Parathyroid adenoma (tissue), 2 donors: ENCODE measurements at regions not wholly inside any gene's neighbourhood (a gene's known extent, or its start where the extent isn't known, plus 50 kb on each side); places are given as distances from the start of the nearest gene placed in this dataset.

ENCODE experiments used
- H2AFZ ChIP-seq: fragments of 300-600 bp; sonication (generic); one replicate; pipeline ENCODE4 v1.7.0; 2017; ENCODE audit warnings: antibody characterized with exemption, mild to moderate bottlenecking
- H3K27ac ChIP-seq: fragments of 300-600 bp; sonication (generic); one replicate; pipeline ENCODE4 v1.7.0; 2017
- H3K27me3 ChIP-seq: fragments of 300-600 bp; sonication (generic); one replicate; pipeline ENCODE4 v1.7.0; 2017; ENCODE audit warnings: low read length; ENCODE audit not compliant: control insufficient read depth, insufficient read depth
- H3K36me3 ChIP-seq: fragments of 300-600 bp; sonication (generic); one replicate; pipeline ENCODE4 v1.7.0; 2017; ENCODE audit warnings: low read length; ENCODE audit not compliant: control insufficient read depth, insufficient read depth
- H3K4me1 ChIP-seq: fragments of 300-600 bp; sonication (generic); one replicate; pipeline ENCODE4 v1.7.0; 2017; ENCODE audit warnings: control low read depth
- H3K4me2 ChIP-seq: fragments of 300-600 bp; sonication (generic); one replicate; pipeline ENCODE4 v1.7.0; 2017; ENCODE audit warnings: low read length
- H3K4me3 ChIP-seq: fragments of 300-600 bp; sonication (generic); one replicate; pipeline ENCODE4 v1.7.0; 2017; ENCODE audit warnings: low read depth, low read length
- H3K79me2 ChIP-seq: fragments of 300-600 bp; sonication (generic); one replicate; pipeline ENCODE4 v1.7.0; 2017; ENCODE audit warnings: control low read depth
- H3K9ac ChIP-seq: fragments of 300-600 bp; sonication (generic); one replicate; pipeline ENCODE4 v1.7.0; 2017; ENCODE audit warnings: mild to moderate bottlenecking
- H3K9me3 ChIP-seq: fragments of 300-600 bp; sonication (generic); one replicate; pipeline ENCODE4 v1.7.0; 2017; ENCODE audit warnings: low read length; ENCODE audit not compliant: control insufficient read depth
- CTCF ChIP-seq: fragments of 300-600 bp; sonication (generic); IDR thresholded peaks from one replicate; pipeline ENCODE4 v1.7.0; 2017; ENCODE audit warnings: antibody characterized with exemption, mild to moderate bottlenecking
- donor health status: primary hyperparathyroidism.

GRCh38 chr20:60658681-60659080, 593.4 kb upstream of the CDH4 start:
- Histone ChIP-seq H3K79me2 (no peaks in the 10 kb centered on the region), H3K4me2 (no peak overlapping the region), H3K9me3 (no peaks in the 10 kb centered on the region), H3K4me3 (no peak overlapping the region), H3K27ac (no peak overlapping the region), H3K9ac (no peak overlapping the region), H3K4me1 (no peaks in the 10 kb centered on the region), H2AFZ (no peak overlapping the region), H3K36me3 (no peaks in the 10 kb centered on the region), H3K27me3 (no peaks in the 10 kb centered on the region)
- TF ChIP-seq CTCF = no peak

DNA sequence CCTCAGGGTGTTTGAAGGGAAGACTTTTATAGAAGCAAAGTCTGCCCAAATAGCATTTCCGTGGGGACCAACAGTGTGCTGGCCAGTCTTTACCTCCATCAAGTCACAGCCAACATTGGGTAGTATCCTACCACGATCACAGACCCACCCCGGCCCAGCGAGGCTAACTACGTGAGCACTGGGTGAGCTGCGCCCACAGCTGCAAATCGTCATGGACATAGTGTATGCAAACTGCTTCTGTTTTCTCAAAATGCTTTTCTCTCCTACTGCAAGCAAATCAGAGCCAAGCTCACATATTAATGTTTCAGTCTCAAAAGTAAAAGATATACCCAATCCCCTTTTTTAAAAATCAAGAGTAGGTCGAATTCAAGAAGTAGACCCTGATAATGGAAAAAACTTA, 592.8 kb upstream of the CDH4 start:
- TF ChIP-seq CTCF = no peak
- Histone ChIP-seq H3K79me2 (no peaks in the 10 kb centered on the region), H3K36me3 (no peaks in the 10 kb centered on the region), H3K4me2 (no peak overlapping the region), H3K9me3 (no peaks in the 10 kb centered on the region), H3K27me3 (no peaks in the 10 kb centered on the region), H3K27ac (no peak overlapping the region), H3K9ac (no peak overlapping the region), H2AFZ (no peak overlapping the region), H3K4me3 (no peak overlapping the region), H3K4me1 (no peaks in the 10 kb centered on the region)

DNA sequence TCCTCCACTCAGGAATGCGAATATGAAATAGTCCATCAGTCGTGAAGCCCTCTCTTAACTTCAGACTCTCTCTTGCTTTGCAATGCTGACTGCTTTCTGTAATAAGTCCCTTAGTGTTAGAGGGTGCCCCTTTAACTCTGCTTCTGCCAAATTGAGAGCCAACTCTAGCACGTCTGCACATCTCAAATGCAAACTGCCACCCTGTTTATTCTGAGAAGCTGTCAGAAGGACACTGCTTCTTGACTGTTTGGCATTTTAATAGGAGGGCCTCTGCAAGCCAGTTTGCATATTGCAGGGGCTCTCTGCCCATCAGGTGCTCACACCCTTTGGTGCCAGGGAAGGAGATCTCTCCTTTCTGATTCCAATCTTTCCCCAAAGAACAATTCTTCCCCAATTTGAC, 589.8 kb upstream of the CDH4 start:
- Histone ChIP-seq H3K4me1 (no peaks in the 10 kb centered on the region), H3K9me3 (no peaks in the 10 kb centered on the region), H2AFZ (no peak overlapping the region), H3K27ac (no peak overlapping the region), H3K79me2 (no peaks in the 10 kb centered on the region), H3K27me3 (no peaks in the 10 kb centered on the region), H3K4me2 (no peak overlapping the region), H3K4me3 (no peak overlapping the region), H3K36me3 (no peaks in the 10 kb centered on the region), H3K9ac (no peak overlapping the region)
- TF ChIP-seq CTCF = no peak

DNA sequence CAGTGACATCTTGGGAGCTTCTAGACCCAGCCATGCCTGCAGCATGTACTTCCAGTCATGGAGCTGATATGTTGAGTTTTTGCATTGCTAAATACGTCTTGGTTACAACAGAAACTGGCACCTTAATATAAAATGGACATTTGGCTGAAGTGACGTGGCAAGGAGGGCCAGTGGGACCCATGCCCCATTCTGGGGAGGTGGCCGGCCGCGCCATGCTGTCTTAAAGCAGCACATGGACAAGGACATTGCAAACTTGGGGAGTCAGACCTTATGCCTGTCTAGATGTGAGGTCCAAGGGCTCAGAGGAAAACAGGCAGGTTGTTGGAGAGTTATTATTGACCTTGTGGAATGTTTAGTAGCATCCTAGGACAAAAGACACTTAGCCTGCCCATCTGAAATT, 588.0 kb upstream of the CDH4 start:
- Histone ChIP-seq H3K4me3 (no peak overlapping the region), H3K36me3 (no peaks in the 10 kb centered on the region), H3K4me1 (no peaks in the 10 kb centered on the region), H3K79me2 (no peaks in the 10 kb centered on the region), H3K27ac (no peak overlapping the region), H3K4me2 (no peak overlapping the region), H3K9ac (no peak overlapping the region), H3K27me3 (no peaks in the 10 kb centered on the region), H2AFZ (no peak overlapping the region), H3K9me3 (no peaks in the 10 kb centered on the region)
- TF ChIP-seq CTCF = no peak

DNA sequence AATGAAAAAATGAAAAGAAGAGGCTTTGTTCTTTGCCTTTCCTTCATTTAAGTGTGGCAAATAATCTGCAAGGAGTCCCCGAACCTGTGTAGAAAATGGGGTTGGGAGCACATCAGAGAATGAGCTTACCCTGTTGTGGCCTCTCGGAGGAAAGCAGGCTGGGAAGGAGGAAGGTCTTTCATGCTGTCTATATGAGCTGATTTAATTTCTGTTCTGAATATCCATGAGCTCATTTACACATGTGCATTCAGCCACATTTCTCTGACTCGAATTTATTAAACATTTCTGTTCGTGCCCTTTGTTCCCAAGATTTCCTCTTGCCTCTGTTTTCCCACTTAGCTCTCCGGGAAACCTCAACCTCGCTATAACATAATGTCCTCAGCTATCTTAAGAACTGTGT, 584.4 kb upstream of the CDH4 start:
- no peak for TF ChIP-seq CTCF
- Histone ChIP-seq H3K4me2 (no peak overlapping the region), H2AFZ (no peak overlapping the region)

More for the DNA sequence above, 584.4 kb upstream of the CDH4 start:
- H3K27me3 ChIP-seq = no peaks in the 10 kb centered on the region
- no peaks in the 10 kb centered on the region for H3K79me2 ChIP-seq
- H3K9me3 ChIP-seq = no peaks in the 10 kb centered on the region
- H3K9ac ChIP-seq = no peak overlapping the region
- no peaks in the 10 kb centered on the region for H3K4me1 ChIP-seq
- no peaks in the 10 kb centered on the region for H3K36me3 ChIP-seq
- no peak overlapping the region for H3K4me3 ChIP-seq
- H3K27ac ChIP-seq = no peak overlapping the region
